Right lobe of liver (tissue), 4 donors: ENCODE measurements at regions not wholly inside any gene's neighbourhood (a gene's known extent, or its start where the extent isn't known, plus 50 kb on each side); places are given as distances from the start of the nearest gene placed in this dataset.

Source experiments
- POLR2A ChIP-seq: fragments of 450-650 bp; IDR thresholded peaks from one replicate; pipeline ENCODE4 v1.6.1; 2017; ENCODE audit warnings: antibody characterized with exemption, mild to moderate bottlenecking
- TF ChIP-seq, protein P1 (sequence below), 4 donors: fragments of 200-600 bp in 3 of 4; fragments of 450-650 bp in 1 of 4; IDR thresholded peaks; one replicate each; pipeline versions ENCODE4 v1.5.1 to v1.8.0; 2016 to 2022; ENCODE audit warnings: antibody characterized with exemption in 4 of 4, mild to moderate bottlenecking in 2 of 4
- donor health status: DM: no; HTN: no; CAD: no.
- donor health status: DM: no; HTN: no; CAD: no.
- donor health status: DM: no; HTN: yes; CAD: no.

GRCh38 chr21:16969636-16970035 is 543.2 kb upstream of the CXADR start:
- TF ChIP-seq, protein P1, sequence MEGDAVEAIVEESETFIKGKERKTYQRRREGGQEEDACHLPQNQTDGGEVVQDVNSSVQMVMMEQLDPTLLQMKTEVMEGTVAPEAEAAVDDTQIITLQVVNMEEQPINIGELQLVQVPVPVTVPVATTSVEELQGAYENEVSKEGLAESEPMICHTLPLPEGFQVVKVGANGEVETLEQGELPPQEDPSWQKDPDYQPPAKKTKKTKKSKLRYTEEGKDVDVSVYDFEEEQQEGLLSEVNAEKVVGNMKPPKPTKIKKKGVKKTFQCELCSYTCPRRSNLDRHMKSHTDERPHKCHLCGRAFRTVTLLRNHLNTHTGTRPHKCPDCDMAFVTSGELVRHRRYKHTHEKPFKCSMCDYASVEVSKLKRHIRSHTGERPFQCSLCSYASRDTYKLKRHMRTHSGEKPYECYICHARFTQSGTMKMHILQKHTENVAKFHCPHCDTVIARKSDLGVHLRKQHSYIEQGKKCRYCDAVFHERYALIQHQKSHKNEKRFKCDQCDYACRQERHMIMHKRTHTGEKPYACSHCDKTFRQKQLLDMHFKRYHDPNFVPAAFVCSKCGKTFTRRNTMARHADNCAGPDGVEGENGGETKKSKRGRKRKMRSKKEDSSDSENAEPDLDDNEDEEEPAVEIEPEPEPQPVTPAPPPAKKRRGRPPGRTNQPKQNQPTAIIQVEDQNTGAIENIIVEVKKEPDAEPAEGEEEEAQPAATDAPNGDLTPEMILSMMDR (IDR thresholded peaks at IDR 0.05) = no peak
- TF ChIP-seq POLR2A = no peak
